ENCODE measurements at regions not wholly inside any gene's neighbourhood (a gene's known extent, or its start where the extent isn't known, plus 50 kb on each side); places are given as distances from the start of the nearest gene placed in this dataset.

DNA sequence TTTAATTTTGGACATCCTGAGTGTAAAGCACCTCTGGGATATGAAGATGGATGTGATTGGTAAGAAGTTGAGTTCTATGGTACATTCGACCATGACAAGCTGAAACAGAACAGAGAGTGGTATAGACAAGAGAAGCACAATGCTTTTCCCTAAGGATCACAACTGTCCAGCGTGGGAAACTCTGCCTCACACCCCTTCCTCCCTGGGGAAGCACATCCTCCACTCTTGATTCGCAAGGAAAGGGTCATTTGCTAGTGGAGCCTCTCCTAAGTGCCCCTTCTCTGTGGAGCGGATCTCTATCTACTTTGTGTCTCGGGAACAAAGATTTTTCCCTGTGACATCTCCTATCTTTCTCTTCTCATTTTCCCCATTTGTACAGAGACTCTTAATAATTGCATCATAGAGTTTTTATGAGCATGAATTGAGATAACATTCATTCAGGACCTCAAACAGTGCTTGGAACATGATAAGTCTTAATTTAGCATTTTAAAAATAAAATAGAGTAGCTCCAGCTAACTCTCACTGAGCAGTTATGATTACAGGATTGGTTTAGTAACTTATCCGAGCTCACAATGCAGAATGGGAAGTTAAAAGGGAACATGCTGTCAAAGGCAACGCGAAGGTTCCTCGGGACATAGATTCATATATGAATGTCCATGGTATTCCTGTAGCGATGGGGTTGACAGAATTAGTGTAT lies 775.2 kb downstream of the C6orf118 start:
- Histone ChIP-seq H3K27me3 (no peaks in the 10 kb centered on the region), H3K4me3 (no peak overlapping the region), H3K4me1 (no peaks in the 10 kb centered on the region), H3K36me3 (no peaks in the 10 kb centered on the region), H3K9me3 (no peaks in the 10 kb centered on the region), H3K27ac (no peak overlapping the region)
- TF ChIP-seq, protein P1, sequence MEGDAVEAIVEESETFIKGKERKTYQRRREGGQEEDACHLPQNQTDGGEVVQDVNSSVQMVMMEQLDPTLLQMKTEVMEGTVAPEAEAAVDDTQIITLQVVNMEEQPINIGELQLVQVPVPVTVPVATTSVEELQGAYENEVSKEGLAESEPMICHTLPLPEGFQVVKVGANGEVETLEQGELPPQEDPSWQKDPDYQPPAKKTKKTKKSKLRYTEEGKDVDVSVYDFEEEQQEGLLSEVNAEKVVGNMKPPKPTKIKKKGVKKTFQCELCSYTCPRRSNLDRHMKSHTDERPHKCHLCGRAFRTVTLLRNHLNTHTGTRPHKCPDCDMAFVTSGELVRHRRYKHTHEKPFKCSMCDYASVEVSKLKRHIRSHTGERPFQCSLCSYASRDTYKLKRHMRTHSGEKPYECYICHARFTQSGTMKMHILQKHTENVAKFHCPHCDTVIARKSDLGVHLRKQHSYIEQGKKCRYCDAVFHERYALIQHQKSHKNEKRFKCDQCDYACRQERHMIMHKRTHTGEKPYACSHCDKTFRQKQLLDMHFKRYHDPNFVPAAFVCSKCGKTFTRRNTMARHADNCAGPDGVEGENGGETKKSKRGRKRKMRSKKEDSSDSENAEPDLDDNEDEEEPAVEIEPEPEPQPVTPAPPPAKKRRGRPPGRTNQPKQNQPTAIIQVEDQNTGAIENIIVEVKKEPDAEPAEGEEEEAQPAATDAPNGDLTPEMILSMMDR (IDR thresholded peaks at IDR 0.05) = no peak
- TF ChIP-seq POLR2A (IDR thresholded peaks at IDR 0.05) (no peak), POLR2AphosphoS5 (IDR thresholded peaks at IDR 0.05; ENCODE audit: insufficient read depth in 1 of 2, low read depth in 1 of 2) (no peak)
- no peak for DNase-seq (ENCODE audit: extremely low spot score in 2 of 2)
- intact Hi-C loops (cut with DNase I) = no loop called here

DNA sequence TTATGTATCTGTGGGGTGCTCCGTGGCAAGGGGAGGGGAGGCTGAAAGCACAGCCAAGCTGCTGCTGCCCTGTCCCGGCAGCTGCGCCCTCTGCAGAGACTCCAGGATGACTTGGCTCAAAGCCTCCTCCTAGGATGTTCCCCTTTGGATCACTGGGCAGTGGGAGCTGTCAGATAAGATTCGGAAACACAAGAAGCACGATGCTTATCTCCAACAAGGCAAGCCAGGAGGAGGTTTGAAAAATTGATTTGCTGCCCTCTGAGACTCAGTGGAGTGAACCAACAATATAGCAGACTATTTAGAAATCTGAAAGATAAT lies 776.4 kb downstream of the C6orf118 start:
- Histone ChIP-seq H3K4me3 (no peak overlapping the region), H3K27me3 (no peaks in the 10 kb centered on the region), H3K27ac (no peak overlapping the region), H3K9me3 (no peaks in the 10 kb centered on the region), H3K4me1 (no peaks in the 10 kb centered on the region), H3K36me3 (no peaks in the 10 kb centered on the region)
- intact Hi-C loops (cut with DNase I) = no loop called here
- DNase-seq (ENCODE audit: extremely low spot score in 2 of 2) = no peak
- TF ChIP-seq, protein P1 (IDR thresholded peaks at IDR 0.05) = no peak
- TF ChIP-seq POLR2A (IDR thresholded peaks at IDR 0.05) (no peak), POLR2AphosphoS5 (IDR thresholded peaks at IDR 0.05; ENCODE audit: insufficient read depth in 1 of 2, low read depth in 1 of 2) (no peak)

DNA sequence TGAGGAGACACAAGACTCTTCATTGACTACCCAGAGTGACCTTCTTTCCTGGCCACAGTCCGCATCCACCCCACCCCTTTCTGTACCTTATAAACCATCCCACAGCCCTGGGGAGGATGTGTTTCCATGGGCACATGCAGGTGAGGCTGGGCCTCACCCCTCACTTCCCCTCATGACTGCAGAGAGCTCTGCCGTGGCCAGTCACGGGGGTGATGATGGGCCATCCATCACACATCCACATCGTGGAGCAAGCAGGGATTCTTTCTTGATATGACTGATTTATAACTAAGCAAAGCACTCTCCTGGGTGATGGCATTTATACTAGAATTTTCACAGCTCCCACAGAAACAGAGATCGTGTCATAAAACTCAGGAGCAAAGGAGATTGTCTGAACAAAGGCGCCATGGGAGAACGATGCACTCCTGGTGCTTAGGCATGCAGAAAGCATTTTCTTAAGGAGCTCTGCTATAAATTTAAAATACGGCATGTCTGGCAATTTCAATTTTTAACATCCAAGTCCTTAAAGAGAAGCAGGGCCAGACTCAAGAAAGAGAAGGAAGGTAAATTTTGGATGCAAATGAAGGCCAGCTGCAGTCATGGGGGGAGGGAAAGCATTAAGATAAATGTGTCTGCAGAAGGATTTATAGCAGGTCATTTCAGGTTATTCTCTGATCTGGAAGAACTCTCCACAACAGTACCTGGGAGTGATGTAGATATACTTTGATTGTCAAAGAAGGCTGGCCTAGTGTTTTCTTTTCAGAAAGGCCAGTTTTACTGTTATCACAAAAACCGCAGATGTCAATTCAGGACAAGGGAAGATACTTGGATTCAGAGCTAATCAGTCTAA lies 777.0 kb downstream of the C6orf118 start:
- Histone ChIP-seq H3K27me3 (no peaks in the 10 kb centered on the region), H3K4me3 (no peak overlapping the region), H3K4me1 (no peaks in the 10 kb centered on the region), H3K27ac (no peak overlapping the region), H3K36me3 (no peaks in the 10 kb centered on the region), H3K9me3 (no peaks in the 10 kb centered on the region)
- intact Hi-C loops (cut with DNase I) = no loop called here
- no peak for DNase-seq (ENCODE audit: extremely low spot score in 2 of 2)
- TF ChIP-seq POLR2AphosphoS5 (IDR thresholded peaks at IDR 0.05; ENCODE audit: insufficient read depth in 1 of 2, low read depth in 1 of 2) (no peak), POLR2A (IDR thresholded peaks at IDR 0.05) (no peak)
- TF ChIP-seq, protein P1 (IDR thresholded peaks at IDR 0.05) = no peak

DNA sequence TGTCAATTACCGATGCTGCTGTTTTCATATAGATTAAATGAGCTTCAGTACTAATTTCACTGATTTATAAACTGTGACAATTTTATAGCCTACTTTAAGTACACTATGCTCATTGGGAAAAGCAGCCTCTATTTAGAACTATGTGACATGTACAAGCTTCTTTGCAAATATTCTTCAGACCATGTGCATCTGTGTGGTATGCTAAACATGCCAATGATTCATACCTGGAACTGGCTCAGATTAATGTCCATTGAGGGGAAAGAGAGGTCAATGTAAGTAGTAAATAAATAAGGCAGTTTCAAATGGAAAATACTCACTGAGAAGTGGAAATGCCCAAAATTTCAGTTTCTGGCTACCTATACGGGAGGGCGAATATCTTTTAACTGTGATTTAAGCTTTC lies 777.7 kb downstream of the C6orf118 start:
- H3K27ac ChIP-seq = no peak overlapping the region
- no peaks in the 10 kb centered on the region for H3K27me3 ChIP-seq
- H3K9me3 ChIP-seq = no peaks in the 10 kb centered on the region
- no peak overlapping the region for H3K4me3 ChIP-seq
- intact Hi-C loops (cut with DNase I) = no loop called here
- H3K4me1 ChIP-seq = no peaks in the 10 kb centered on the region
- no peak for DNase-seq (ENCODE audit: extremely low spot score in 2 of 2)
- TF ChIP-seq, protein P1 (IDR thresholded peaks at IDR 0.05) = no peak
- TF ChIP-seq POLR2AphosphoS5 (IDR thresholded peaks at IDR 0.05; ENCODE audit: insufficient read depth in 1 of 2, low read depth in 1 of 2) (no peak), POLR2A (IDR thresholded peaks at IDR 0.05) (no peak)
- H3K36me3 ChIP-seq = no peaks in the 10 kb centered on the region

DNA sequence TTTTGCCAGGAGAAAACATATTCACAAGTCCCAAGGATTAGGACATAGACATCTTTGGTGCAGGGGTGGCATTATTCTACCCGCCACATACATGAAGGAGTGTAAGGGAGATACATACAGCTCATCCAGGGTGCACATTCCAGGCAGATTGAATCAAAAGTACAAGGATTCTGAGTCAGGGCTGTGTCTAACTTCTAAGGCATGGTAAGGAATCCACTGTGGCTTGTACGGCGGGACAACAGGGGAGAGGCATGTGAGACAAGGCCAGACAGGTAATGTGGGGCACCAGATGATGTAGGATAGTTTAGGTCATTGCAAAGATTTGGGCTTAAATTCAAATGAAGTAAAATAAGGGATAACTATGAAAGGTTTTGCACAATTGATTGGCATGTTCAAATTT lies 780.9 kb downstream of the C6orf118 start:
- TF ChIP-seq POLR2AphosphoS5 (IDR thresholded peaks at IDR 0.05; ENCODE audit: insufficient read depth in 1 of 2, low read depth in 1 of 2) = no peak
- no peak for TF ChIP-seq POLR2A (IDR thresholded peaks at IDR 0.05)
- TF ChIP-seq, protein P1 (IDR thresholded peaks at IDR 0.05) = no peak
- Histone ChIP-seq H3K36me3 (no peaks in the 10 kb centered on the region), H3K4me3 (no peak overlapping the region)

More for the DNA sequence above, 780.9 kb downstream of the C6orf118 start:
- Histone ChIP-seq H3K27ac (no peak overlapping the region), H3K4me1 (no peaks in the 10 kb centered on the region), H3K9me3 (no peaks in the 10 kb centered on the region), H3K27me3 (no peaks in the 10 kb centered on the region)
- intact Hi-C loops (cut with DNase I) = no loop called here
- DNase-seq (ENCODE audit: extremely low spot score in 2 of 2) = no peak
